HUES48 (cell line): ENCODE measurements at regions not wholly inside any gene's neighbourhood (a gene's known extent, or its start where the extent isn't known, plus 50 kb on each side); places are given as distances from the start of the nearest gene placed in this dataset.

Experiments used
- H3K27ac ChIP-seq: one replicate; pipeline ENCODE4 v1.7.0; 2013; ENCODE audit warnings: low read depth, low read length, inconsistent platforms
- H3K27me3 ChIP-seq: 2 replicates; pipeline ENCODE4 v1.6.1; 2013; ENCODE audit warnings: mild to moderate bottlenecking, low read length; ENCODE audit not compliant: control insufficient read depth, insufficient read depth
- H3K36me3 ChIP-seq: 2 replicates; pipeline ENCODE4 v1.6.1; 2013; ENCODE audit warnings: low read length; ENCODE audit not compliant: control insufficient read depth, insufficient read depth
- H3K4me1 ChIP-seq: 2 replicates; pipeline ENCODE4 v1.6.1; 2013; ENCODE audit warnings: mild to moderate bottlenecking, low read length; ENCODE audit not compliant: control insufficient read depth, insufficient read depth
- H3K4me3 ChIP-seq: 2 replicates; pipeline ENCODE4 v1.5.1; 2013; ENCODE audit warnings: mild to moderate bottlenecking, low read depth, low read length
- H3K9ac ChIP-seq: 2 replicates; pipeline ENCODE4 v1.6.1; 2013; ENCODE audit warnings: mild to moderate bottlenecking, low read depth, low read length, moderate library complexity
- H3K9me3 ChIP-seq: 2 replicates; pipeline ENCODE4 v1.6.1; 2013; ENCODE audit warnings: low read length; ENCODE audit not compliant: control insufficient read depth, insufficient read depth

DNA sequence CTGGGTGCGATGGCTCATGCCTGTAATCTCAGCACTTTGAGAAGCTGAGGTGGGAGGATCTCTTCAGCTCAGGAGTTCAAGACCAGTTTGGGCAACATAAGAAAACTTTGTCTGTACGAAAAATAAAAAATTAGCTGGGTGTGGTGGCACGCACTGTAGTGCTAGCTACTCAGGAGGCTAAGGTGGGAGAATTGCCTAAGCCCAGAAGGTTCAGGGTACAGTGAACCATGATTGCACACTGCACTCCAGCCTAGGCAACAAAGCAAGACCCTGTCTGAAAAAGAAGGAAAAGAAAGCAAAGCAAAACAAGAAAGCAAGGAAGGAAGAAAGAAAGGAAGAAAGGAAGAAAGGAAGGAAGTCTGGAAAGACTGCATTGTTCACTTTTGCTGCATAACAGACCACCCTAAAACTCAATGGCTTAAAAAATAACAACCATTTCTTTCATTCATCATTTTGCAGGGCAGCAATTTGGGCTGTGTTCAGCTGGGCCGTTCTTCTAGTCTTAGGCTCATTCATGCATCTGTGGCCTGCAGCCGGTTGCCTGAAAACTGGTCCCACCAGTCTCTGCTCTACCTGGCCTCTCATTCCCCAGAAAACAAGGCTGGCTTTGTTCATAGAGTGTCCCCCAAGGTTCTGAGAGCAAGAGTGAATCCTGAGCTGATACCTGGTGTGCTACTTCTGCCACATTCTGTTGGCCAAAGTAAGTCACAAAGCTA, 82.4 kb upstream of the MIER3 start:
- Histone ChIP-seq H3K27ac (no peak overlapping the region), H3K9ac (no peak overlapping the region), H3K4me3 (no peak overlapping the region), H3K36me3 (no peaks in the 10 kb centered on the region), H3K9me3 (no peaks in the 10 kb centered on the region), H3K4me1 (peaks cover 4% of the 10 kb centered on the region; the same call in 1 of the 2 replicates), H3K27me3 (no peaks in the 10 kb centered on the region)

DNA sequence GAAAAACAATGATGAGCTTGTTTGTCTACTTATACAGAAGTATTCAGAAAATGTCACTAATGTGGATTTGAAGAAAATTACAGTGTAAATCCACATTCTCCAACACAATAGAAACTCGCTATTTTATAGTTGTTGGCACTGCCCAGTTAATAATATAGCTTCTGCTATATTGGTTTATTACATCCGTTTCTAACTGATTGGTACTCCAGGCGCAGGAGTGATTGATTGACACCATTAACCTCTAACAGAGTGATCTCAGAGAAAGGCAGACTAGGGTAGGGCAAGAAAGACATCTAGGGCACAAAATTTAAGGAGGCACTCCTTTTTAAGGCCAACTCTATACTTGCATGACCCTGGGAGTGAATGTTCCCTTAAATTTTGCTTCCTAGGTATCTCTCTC, 84.0 kb upstream of the MIER3 start:
- H3K27ac ChIP-seq: no peak overlapping the region
- H3K4me3 ChIP-seq: no peak overlapping the region
- no peak overlapping the region for H3K9ac ChIP-seq
- no peaks in the 10 kb centered on the region for H3K27me3 ChIP-seq
- no peaks in the 10 kb centered on the region for H3K36me3 ChIP-seq
- H3K9me3 ChIP-seq: no peaks in the 10 kb centered on the region
- H3K4me1 ChIP-seq: peaks cover 4% of the 10 kb centered on the region; the same call in 1 of the 2 replicates

DNA sequence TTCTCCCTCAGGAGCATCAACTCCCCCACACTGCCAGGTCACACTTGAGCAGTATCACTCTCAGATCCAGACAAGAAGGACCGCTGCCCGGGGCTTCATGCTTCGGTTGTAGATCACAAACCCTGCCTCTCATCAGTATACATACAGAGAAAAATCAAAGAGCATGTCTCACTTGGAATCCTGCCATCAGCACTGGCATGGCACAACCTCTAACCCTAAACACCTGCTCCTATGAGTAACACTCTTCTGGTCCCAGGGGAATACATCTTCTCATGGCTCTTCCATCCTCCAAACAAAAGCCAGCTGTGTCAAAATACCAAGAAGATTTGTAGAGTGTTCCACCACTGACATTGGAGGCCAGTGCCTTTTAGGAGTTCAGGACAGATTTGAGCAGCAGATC, 84.8 kb upstream of the MIER3 start:
- Histone ChIP-seq H3K27me3 (no peaks in the 10 kb centered on the region), H3K9ac (no peak overlapping the region), H3K36me3 (no peaks in the 10 kb centered on the region), H3K4me1 (peaks cover 4% of the 10 kb centered on the region; the same call in 1 of the 2 replicates), H3K4me3 (no peak overlapping the region), H3K27ac (no peak overlapping the region), H3K9me3 (no peaks in the 10 kb centered on the region)

DNA sequence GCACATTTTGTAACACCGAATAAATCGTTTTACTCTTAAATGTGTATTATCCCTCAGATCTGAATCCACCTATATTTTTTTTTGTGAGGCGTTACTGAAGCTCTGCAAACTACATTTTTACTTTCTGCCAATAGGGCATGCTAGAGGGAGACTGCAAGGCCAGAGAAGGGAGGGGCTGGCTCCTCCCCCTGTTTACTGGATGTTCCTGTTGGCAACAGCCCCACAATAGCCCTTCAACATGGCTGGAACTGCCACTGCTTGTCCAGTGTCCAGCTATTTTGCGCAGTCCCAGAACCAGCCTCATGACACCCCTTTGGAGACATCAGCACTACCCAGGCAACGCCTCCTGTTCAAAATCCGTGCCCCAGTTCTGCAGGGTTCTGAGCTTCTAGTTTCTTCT, 85.4 kb upstream of the MIER3 start:
- Histone ChIP-seq H3K27ac (no peak overlapping the region), H3K27me3 (no peaks in the 10 kb centered on the region), H3K9me3 (no peaks in the 10 kb centered on the region), H3K36me3 (no peaks in the 10 kb centered on the region), H3K9ac (no peak overlapping the region), H3K4me1 (peaks cover 4% of the 10 kb centered on the region; the same call in 1 of the 2 replicates), H3K4me3 (no peak overlapping the region)

DNA sequence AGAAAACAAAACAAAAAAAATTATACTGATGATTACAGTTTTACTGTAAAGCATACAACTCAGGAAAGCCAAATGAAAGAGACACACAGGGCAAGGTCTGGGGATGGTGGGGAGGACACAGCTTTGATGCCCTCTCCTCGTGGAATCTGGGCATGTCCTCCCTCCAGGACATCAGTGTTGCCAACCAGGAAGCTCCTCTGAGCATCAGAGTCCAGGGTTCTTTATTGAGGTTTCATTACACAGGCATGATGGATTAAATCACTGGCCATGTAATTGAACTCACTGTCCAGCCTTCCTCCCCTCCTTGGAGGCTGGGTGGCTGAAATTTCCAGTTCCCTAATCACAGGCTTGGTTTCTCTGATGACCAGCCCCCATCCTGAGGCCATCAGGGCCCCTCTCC, 89.6 kb upstream of the MIER3 start:
- Histone ChIP-seq H3K9ac (no peak overlapping the region), H3K4me3 (no peak overlapping the region), H3K9me3 (no peaks in the 10 kb centered on the region), H3K36me3 (no peaks in the 10 kb centered on the region), H3K27ac (no peak overlapping the region), H3K4me1 (peaks cover 4% of the 10 kb centered on the region; the same call in 1 of the 2 replicates), H3K27me3 (no peaks in the 10 kb centered on the region)

DNA sequence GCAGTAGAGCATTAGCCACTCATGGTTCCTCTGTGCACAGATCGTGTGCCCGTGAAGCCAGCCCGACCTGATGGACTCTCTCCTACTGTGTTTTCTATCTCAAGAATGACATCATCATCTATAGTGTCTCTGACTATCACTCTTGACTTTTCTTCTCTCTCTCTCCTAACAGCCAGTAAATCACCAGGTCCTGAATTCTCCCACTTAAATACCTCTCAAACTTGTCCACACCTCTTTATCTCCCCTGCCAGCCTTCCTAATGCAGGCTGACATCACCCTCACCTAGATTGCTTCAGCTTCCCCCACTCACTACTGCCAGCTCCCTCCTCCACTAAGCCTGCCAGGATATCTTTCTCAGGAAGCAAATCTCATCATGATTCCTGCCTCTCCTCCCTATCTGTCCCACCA, 90.6 kb upstream of the MIER3 start:
- H3K4me1 ChIP-seq: peaks cover 2% of the 10 kb centered on the region; the same call in 1 of the 2 replicates
- H3K4me3 ChIP-seq: no peak overlapping the region
- no peaks in the 10 kb centered on the region for H3K27me3 ChIP-seq
- H3K36me3 ChIP-seq: no peaks in the 10 kb centered on the region
- H3K27ac ChIP-seq: no peak overlapping the region
- no peak overlapping the region for H3K9ac ChIP-seq
- no peaks in the 10 kb centered on the region for H3K9me3 ChIP-seq

DNA sequence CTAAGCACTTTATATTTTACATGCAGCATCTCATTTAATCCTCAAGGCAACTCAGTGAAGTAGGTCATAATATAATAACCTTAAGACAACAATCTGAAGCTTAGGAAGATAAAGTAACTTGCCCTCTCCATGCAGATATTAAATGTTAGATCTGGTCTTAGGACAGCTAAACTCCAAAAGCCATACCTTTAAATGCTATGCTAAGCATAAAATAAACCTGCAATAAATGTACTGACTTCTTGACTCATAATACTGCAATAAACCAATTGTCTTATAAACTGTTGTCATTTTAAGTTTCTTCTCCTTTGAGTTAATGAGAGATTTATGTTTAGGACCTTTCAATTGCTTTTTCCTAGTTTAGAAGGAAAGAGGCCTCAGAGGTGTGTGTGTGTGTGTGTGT, 102.2 kb upstream of the MIER3 start:
- no peak overlapping the region for H3K4me3 ChIP-seq
- H3K36me3 ChIP-seq: no peaks in the 10 kb centered on the region
- H3K27ac ChIP-seq: no peak overlapping the region
- no peaks in the 10 kb centered on the region for H3K4me1 ChIP-seq
- no peaks in the 10 kb centered on the region for H3K9me3 ChIP-seq
- H3K27me3 ChIP-seq: no peaks in the 10 kb centered on the region
- H3K9ac ChIP-seq: no peak overlapping the region

DNA sequence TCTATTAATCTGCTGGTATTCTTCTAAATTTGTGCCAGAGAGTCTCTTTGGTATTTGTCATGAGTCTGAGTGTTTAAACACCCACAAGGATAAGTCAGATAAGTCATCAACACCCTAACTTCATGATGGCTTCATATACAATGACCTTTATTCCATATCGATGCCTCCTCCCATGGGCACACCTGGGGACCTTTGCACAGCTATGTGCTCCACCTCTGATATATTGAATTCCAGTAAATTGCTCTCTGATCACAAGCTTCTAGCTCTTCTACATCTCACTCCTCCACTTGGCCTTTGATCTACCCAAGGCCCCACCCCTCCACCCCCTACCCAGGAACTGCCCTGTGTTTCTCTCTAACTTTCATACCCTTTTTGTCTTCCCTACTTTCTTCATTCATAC, 102.7 kb upstream of the MIER3 start:
- Histone ChIP-seq H3K9ac (no peak overlapping the region), H3K4me1 (no peaks in the 10 kb centered on the region), H3K27me3 (no peaks in the 10 kb centered on the region), H3K27ac (no peak overlapping the region), H3K9me3 (no peaks in the 10 kb centered on the region), H3K4me3 (no peak overlapping the region), H3K36me3 (no peaks in the 10 kb centered on the region)

DNA sequence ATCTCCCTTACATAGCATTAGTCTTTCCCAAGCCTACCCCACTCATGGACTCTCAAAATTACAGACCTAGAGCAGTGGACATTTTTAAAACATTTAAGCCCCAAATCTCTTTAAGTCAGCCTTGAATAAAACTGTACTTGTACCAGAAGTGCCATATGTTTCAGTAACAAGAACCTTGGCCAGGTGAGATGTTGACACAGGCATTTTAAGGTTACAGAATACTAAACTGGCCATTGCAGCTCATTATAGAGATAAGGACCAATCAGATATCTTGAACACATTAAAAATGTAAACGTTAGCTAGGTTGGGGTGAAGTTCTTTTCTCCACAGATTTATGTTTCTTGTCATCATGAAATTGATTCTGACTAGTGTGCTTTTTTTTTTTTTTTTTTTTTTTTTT, 103.8 kb upstream of the MIER3 start:
- Histone ChIP-seq H3K27ac (no peak overlapping the region), H3K36me3 (no peaks in the 10 kb centered on the region), H3K9ac (no peak overlapping the region)

DNA sequence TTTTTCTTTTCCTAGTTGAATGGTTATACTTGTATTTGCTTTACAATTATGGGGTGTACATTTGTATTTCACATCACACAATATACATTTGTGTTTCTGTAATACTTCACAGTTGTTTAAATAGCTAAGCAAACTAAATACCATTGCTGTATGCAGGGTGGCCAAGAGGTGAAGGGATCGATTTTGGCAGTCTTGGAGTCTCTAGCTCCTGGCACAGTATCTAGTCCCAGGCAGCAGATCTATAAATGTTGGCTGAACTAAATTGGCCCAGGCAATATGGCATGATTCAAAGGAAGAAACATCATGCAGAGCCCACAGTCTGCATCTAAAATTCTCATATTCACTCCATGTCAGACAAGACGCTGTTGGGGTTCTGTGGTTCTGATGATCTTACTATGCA, 110.1 kb upstream of the GPBP1 start:
- H3K9me3 ChIP-seq: no peaks in the 10 kb centered on the region
- H3K4me1 ChIP-seq: no peaks in the 10 kb centered on the region
- no peak overlapping the region for H3K4me3 ChIP-seq
- no peak overlapping the region for H3K9ac ChIP-seq
- no peaks in the 10 kb centered on the region for H3K27me3 ChIP-seq
- H3K27ac ChIP-seq: no peak overlapping the region
- no peaks in the 10 kb centered on the region for H3K36me3 ChIP-seq

More for the DNA sequence above, 103.8 kb upstream of the MIER3 start:
- H3K9me3 ChIP-seq: no peaks in the 10 kb centered on the region
- H3K27me3 ChIP-seq: no peaks in the 10 kb centered on the region
- no peak overlapping the region for H3K4me3 ChIP-seq
- no peaks in the 10 kb centered on the region for H3K4me1 ChIP-seq

DNA sequence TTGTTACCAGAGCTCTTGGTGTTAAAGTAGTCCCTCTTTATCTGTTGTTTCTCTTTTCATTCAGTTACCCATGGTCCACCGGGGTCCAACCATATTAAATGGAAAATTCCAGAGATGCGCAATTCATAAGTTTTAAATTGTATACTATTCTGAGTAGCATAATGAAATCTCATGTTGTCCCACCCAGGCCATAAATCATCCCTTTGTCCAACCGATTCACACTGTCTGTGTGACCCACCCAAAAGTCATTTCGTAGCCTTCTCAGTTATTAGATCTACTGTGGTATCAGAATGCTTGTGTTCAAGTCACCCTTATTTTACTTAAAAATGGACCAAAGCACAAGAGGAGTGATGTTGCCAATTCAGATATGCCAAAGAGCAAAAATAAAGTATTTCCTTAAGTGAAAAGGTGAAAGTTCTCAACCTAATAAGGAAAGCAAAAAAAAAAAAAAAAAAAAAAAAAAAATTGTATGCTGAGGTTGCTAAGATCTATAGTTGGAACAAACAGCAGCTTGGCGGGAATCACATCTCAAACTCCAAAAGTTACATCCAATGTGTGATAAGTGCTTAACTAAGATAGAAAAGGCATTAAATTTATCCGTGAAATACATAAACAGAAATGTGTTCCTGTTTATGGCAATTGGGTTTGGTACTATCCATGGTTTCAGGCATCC, 106.8 kb upstream of the GPBP1 start:
- no peak overlapping the region for H3K9ac ChIP-seq
- H3K27me3 ChIP-seq: no peaks in the 10 kb centered on the region
- H3K4me1 ChIP-seq: peaks cover 3% of the 10 kb centered on the region; the same call in 1 of the 2 replicates
- H3K9me3 ChIP-seq: peaks cover 10% of the 10 kb centered on the region
- no peaks in the 10 kb centered on the region for H3K36me3 ChIP-seq
- H3K4me3 ChIP-seq: no peak overlapping the region
- no peak overlapping the region for H3K27ac ChIP-seq
